ENCODE measurements at regions not wholly inside any gene's neighbourhood (a gene's known extent, or its start where the extent isn't known, plus 50 kb on each side); places are given as distances from the start of the nearest gene placed in this dataset.
"Not testable (repeated sequence)": the region's sequence is repeated elsewhere in the genome, so short reads cannot be mapped to it uniquely, and the experiment has no call there.

DNA sequence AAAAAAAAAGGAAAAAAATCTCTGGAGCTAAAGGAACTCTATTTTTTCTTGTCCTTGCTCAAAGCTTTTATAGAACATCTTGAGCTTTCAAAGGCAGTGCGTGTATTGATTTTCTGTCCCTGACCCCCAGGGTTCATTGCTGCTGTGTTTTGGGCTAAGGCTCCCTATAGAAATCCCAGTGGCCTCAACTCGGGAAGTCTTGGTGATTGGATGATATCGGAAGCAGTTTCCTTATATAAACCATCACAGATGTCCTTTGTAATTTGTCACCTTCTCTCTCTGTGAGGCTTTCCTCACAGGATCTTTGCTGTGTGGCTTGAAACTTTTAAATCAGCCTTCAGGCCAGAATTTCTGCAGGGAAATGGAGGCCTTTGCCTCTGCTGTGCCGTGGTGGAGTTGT, 397.7 kb downstream of the RPS6KC1 start:
- DNase-seq (ENCODE audit: low spot score, unreplicated experiment): no peak
- H3K36me3 Mint-ChIP-seq (ENCODE audit: insufficient read depth): no peaks in the 10 kb centered on the region

DNA sequence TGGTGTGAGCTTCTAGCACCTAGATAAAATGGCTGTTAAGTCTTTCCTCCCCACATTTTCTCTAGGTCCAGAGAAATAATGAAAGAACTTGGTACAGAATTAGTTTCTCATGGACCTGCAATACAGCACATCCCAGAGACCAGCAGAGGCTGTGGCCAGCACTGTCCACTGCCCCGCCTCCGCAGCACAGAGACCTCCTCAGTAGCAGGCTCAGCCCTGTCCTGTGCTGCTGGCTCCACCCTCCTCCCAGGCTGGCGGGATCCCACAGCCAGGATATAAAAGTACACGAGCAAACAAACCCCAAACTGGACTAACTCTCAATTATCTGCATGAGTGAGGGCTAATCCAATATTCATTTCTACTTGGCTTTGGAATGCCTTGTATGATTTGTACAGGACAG, 401.5 kb downstream of the RPS6KC1 start:
- H3K27ac Mint-ChIP-seq: no peak overlapping the region
- DNase-seq (ENCODE audit: low spot score, unreplicated experiment): no peak
- H3K9me3 Mint-ChIP-seq (ENCODE audit: low read depth): no peaks in the 10 kb centered on the region
- H3K27me3 Mint-ChIP-seq: peaks cover 6% of the 10 kb centered on the region
- H3K4me1 Mint-ChIP-seq (ENCODE audit: low read depth): peaks cover 7% of the 10 kb centered on the region
- H3K4me3 Mint-ChIP-seq (ENCODE audit: low read depth): no peak overlapping the region
- TF ChIP-seq, protein P1, sequence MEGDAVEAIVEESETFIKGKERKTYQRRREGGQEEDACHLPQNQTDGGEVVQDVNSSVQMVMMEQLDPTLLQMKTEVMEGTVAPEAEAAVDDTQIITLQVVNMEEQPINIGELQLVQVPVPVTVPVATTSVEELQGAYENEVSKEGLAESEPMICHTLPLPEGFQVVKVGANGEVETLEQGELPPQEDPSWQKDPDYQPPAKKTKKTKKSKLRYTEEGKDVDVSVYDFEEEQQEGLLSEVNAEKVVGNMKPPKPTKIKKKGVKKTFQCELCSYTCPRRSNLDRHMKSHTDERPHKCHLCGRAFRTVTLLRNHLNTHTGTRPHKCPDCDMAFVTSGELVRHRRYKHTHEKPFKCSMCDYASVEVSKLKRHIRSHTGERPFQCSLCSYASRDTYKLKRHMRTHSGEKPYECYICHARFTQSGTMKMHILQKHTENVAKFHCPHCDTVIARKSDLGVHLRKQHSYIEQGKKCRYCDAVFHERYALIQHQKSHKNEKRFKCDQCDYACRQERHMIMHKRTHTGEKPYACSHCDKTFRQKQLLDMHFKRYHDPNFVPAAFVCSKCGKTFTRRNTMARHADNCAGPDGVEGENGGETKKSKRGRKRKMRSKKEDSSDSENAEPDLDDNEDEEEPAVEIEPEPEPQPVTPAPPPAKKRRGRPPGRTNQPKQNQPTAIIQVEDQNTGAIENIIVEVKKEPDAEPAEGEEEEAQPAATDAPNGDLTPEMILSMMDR (IDR thresholded peaks at IDR 0.05; ENCODE audit: unreplicated experiment): no peak
- no peaks in the 10 kb centered on the region for H3K36me3 Mint-ChIP-seq (ENCODE audit: insufficient read depth)

More for the DNA sequence above, 397.7 kb downstream of the RPS6KC1 start:
- H3K4me1 Mint-ChIP-seq (ENCODE audit: low read depth): peaks cover 7% of the 10 kb centered on the region
- no peak overlapping the region for H3K4me3 Mint-ChIP-seq (ENCODE audit: low read depth)
- TF ChIP-seq, protein P1 (IDR thresholded peaks at IDR 0.05; ENCODE audit: unreplicated experiment): no peak
- no peaks in the 10 kb centered on the region for H3K9me3 Mint-ChIP-seq (ENCODE audit: low read depth)
- H3K27ac Mint-ChIP-seq: no peak overlapping the region
- peaks cover 13% of the 10 kb centered on the region for H3K27me3 Mint-ChIP-seq

DNA sequence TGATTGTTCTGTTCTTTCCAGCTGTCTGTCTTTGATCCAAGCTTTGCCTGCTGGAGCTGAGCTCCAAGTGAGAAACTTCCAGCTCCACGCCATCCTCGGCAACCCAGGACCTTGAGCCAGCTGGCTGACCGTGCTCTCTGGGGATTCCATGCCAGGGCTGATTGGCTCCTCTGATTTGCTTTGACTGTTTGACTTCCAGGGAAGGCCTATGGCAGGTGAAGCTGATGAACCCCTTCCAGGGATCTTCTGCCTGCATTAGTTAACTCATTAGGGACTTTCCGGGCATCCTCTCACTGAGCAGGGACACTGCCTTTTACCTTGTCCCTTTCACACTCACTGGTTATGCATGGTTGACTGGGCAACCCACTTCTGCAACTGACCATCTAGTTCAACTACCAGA, 406.1 kb downstream of the RPS6KC1 start:
- TF ChIP-seq, protein P1 (IDR thresholded peaks at IDR 0.05; ENCODE audit: unreplicated experiment): no peak
- Mint-ChIP-seq H3K4me3 (ENCODE audit: low read depth) (no peak overlapping the region), H3K4me1 (ENCODE audit: low read depth) (peaks cover 4% of the 10 kb centered on the region), H3K9me3 (ENCODE audit: low read depth) (peaks cover 13% of the 10 kb centered on the region), H3K36me3 (ENCODE audit: insufficient read depth) (no peaks in the 10 kb centered on the region), H3K27ac (no peak overlapping the region), H3K27me3 (peaks cover 5% of the 10 kb centered on the region)
- no peak for DNase-seq (ENCODE audit: low spot score, unreplicated experiment)

DNA sequence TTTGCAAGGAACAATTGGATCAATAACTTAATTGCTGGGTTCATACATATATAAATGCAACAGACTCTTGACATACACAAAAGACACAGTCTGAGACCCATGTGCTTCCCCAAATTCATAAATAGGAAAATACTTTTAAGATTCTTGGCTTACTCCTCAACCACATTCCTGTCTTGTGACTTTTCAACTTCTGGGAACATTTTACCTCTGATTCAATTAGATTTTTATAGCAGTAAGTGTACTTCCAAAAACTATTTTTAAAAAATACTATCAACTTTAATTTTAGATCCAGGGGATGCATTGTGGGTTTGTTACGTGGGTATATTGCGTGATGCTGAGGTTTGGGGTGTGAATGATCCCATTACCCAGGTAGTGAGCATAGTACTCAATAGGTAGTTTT, 406.7 kb downstream of the RPS6KC1 start:
- no peaks in the 10 kb centered on the region for H3K36me3 Mint-ChIP-seq (ENCODE audit: insufficient read depth)
- no peak for DNase-seq (ENCODE audit: low spot score, unreplicated experiment)
- H3K27ac Mint-ChIP-seq: no peak overlapping the region
- TF ChIP-seq, protein P1 (IDR thresholded peaks at IDR 0.05; ENCODE audit: unreplicated experiment): no peak
- no peak overlapping the region for H3K4me3 Mint-ChIP-seq (ENCODE audit: low read depth)
- peaks cover 13% of the 10 kb centered on the region for H3K9me3 Mint-ChIP-seq (ENCODE audit: low read depth)
- H3K27me3 Mint-ChIP-seq: peaks cover 2% of the 10 kb centered on the region
- H3K4me1 Mint-ChIP-seq (ENCODE audit: low read depth): no peaks in the 10 kb centered on the region

DNA sequence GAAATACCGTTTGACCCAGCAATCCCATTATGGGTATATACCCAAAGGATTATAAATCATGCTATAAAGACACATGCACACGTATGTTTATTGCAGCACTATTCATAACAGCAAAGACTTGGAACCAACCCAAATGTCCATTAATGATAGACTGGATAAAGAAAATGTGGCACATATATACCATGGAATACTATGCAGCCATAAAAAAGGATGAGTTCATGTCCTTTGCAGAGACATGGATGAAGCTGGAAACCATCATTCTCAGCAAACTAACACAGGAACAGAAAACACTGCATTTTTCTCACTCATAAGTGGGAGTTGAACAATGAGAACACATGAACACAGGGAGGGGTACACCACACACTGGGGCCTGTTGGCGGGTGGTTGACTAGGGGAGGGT, 411.3 kb downstream of the RPS6KC1 start:
- H3K27me3 Mint-ChIP-seq; H3K4me1 Mint-ChIP-seq (ENCODE audit: low read depth); H3K27ac Mint-ChIP-seq; DNase-seq (ENCODE audit: low spot score, unreplicated experiment); H3K36me3 Mint-ChIP-seq (ENCODE audit: insufficient read depth); H3K4me3 Mint-ChIP-seq (ENCODE audit: low read depth): not testable (repeated sequence)
- H3K9me3 Mint-ChIP-seq (ENCODE audit: low read depth): peaks cover 13% of the 10 kb centered on the region

DNA sequence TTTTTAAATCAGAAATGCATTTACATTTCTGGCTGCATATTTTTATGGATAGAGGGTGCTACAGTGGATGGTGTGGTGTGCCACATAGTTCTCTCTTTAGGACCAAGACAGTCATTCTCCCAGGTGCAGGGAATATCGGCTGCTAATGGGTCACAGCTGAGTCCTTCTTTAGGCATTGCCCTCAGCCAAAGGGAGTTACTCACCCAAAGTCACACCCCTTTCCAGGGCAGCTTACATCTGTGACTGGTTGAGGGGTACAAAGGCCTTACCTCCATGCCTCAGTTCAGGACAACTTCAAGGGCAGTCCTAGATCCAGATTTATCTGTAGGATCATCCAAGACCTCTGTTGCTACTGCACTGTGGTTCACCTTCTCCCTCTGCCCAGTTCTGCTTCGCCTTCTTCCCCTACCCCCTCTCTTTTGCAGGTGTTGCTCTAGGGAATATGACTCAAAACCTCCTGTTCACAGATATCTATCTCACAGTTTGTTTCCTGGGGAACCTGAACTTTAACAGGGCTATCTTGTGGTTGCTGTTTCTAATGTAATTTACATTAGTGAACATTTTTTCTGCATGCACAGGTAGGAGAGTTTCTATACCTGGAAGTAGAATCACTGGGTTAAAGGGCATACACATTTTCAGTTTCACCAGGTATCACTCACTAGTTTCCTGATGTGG, 413.9 kb downstream of the RPS6KC1 start:
- H3K36me3 Mint-ChIP-seq (ENCODE audit: insufficient read depth): no peaks in the 10 kb centered on the region
- no peaks in the 10 kb centered on the region for H3K27me3 Mint-ChIP-seq
- H3K27ac Mint-ChIP-seq: no peak overlapping the region
- no peak overlapping the region for H3K4me3 Mint-ChIP-seq (ENCODE audit: low read depth)
- H3K9me3 Mint-ChIP-seq (ENCODE audit: low read depth): peaks cover 4% of the 10 kb centered on the region
- peaks cover 7% of the 10 kb centered on the region for H3K4me1 Mint-ChIP-seq (ENCODE audit: low read depth)
- DNase-seq (ENCODE audit: low spot score, unreplicated experiment): no peak
- TF ChIP-seq, protein P1 (IDR thresholded peaks at IDR 0.05; ENCODE audit: unreplicated experiment): no peak

Data from progenitor cell of endocrine pancreas (in vitro differentiated cells).